H1 (cell line): ENCODE measurements at regions not wholly inside any gene's neighbourhood (a gene's known extent, or its start where the extent isn't known, plus 50 kb on each side); places are given as distances from the start of the nearest gene placed in this dataset.

Source experiments
- CTCF ChIA-PET: fragments of 300-600 bp; sonication (Branson Sonifier 250); formaldehyde crosslinking; loops from one replicate; lab custom pipeline; 2021; ENCODE audit not compliant: partially characterized antibody; lab: Charles Lee
- POLR2A ChIA-PET: fragments of 300-600 bp; sonication (Branson Sonifier 250); formaldehyde crosslinking; loops from one replicate; lab custom pipeline; 2021; ENCODE audit warnings: inconsistent platforms; ENCODE audit not compliant: partially characterized antibody; lab: Charles Lee
- DNase-seq, 2 experiments: peaks; one replicate each; pipeline versions ENCODE4 v3.0.0 to v3.0.0-alpha.2; 2010 to 2022; ENCODE audit warnings: low spot score in 2 of 2, low read depth in 1 of 2, mixed read lengths in 1 of 2
- FAIRE-seq: peaks from 2 replicates; lab custom pipeline; 2011; peaks lifted over from hg19 to GRCh38; lab: Jason Lieb, UNC
- H2AFZ ChIP-seq: 2 replicates; pipeline ENCODE4 v1.8.1; 2012; ENCODE audit warnings: low read length, inconsistent platforms
- H2AK5ac ChIP-seq: 2 replicates; pipeline ENCODE4 v1.6.1; 2013; ENCODE audit warnings: low read depth, low read length
- H2BK120ac ChIP-seq: replicated peaks from 2 replicates; pipeline ENCODE3; 2013; ENCODE audit warnings: low read depth, low read length, inconsistent platforms
- H2BK12ac ChIP-seq: 2 replicates; pipeline ENCODE4 v1.6.1; 2013; ENCODE audit warnings: low read depth, low read length
- H2BK15ac ChIP-seq: 2 replicates; pipeline ENCODE4 v1.6.1; 2013; ENCODE audit warnings: low read length
- H2BK20ac ChIP-seq: 2 replicates; pipeline ENCODE4 v1.6.1; 2013; ENCODE audit warnings: low read length
- H2BK5ac ChIP-seq: 2 replicates; pipeline ENCODE4 v1.6.1; 2013; ENCODE audit warnings: low read depth, low read length
- H3K14ac ChIP-seq: 2 replicates; pipeline ENCODE4 v1.6.1; 2013; ENCODE audit warnings: inconsistent platforms; ENCODE audit not compliant: insufficient read length
- H3K18ac ChIP-seq: 2 replicates; pipeline ENCODE4 v1.6.1; 2013; ENCODE audit warnings: low read length; ENCODE audit errors: extremely low read depth
- H3K23ac ChIP-seq: 2 replicates; pipeline ENCODE4 v1.6.1; 2013; ENCODE audit warnings: inconsistent platforms; ENCODE audit not compliant: insufficient read length
- H3K23me2 ChIP-seq: 2 replicates; pipeline ENCODE4 v1.6.1; 2013; ENCODE audit warnings: low read depth, low read length
- H3K27ac ChIP-seq: 2 replicates; pipeline ENCODE4 v1.6.1; 2011; ENCODE audit warnings: low read depth, low read length, inconsistent platforms
- H3K27me3 ChIP-seq, 4 experiments: replicated peaks in 1 of 4; 1 replicate in 1 of 4; 2 replicates in 3 of 4; pipeline versions ENCODE4 v1.6.1 to v1.8.1; 2011 to 2013; ENCODE audit warnings: low read length in 3 of 4, mild to moderate bottlenecking in 3 of 4, inconsistent platforms in 2 of 4, mixed read lengths in 2 of 4, moderate library complexity in 1 of 4; ENCODE audit not compliant: control insufficient read depth in 3 of 4, insufficient read depth in 3 of 4; ENCODE audit errors: extremely low read depth in 1 of 4
- H3K36me3 ChIP-seq, 4 experiments: 2 replicates each; pipeline versions ENCODE4 v1.6.1 to v1.8.1; 2011 to 2013; ENCODE audit warnings: mild to moderate bottlenecking in 4 of 4, low read length in 3 of 4, moderate library complexity in 2 of 4, control low read depth in 1 of 4, inconsistent platforms in 1 of 4; ENCODE audit not compliant: insufficient read depth in 4 of 4, control insufficient read depth in 2 of 4
- H3K4ac ChIP-seq: replicated peaks from 2 replicates; pipeline ENCODE3; 2013; ENCODE audit warnings: low read length, low read depth, mixed read lengths, inconsistent platforms; ENCODE audit not compliant: insufficient read length
- H3K4me1 ChIP-seq, 4 experiments: replicated peaks in 1 of 4; 1 replicate in 1 of 4; 2 replicates in 3 of 4; pipeline versions ENCODE4 v1.6.1 to v1.8.1; 2011 to 2013; ENCODE audit warnings: low read length in 3 of 4, inconsistent platforms in 2 of 4, mixed read lengths in 1 of 4; ENCODE audit not compliant: insufficient read depth in 4 of 4, control insufficient read depth in 3 of 4
- H3K4me2 ChIP-seq, 2 experiments: 2 replicates each; pipeline versions ENCODE4 v1.6.1 to v1.8.1; 2011 to 2013; ENCODE audit warnings: low read depth in 2 of 2, low read length in 2 of 2, control low read depth in 1 of 2, inconsistent platforms in 1 of 2, mild to moderate bottlenecking in 1 of 2; ENCODE audit not compliant: insufficient read depth in 1 of 2
- H3K4me3 ChIP-seq, 4 experiments: fragments of 200-600, 300-600 bp in 1 of 4; sonication (generic), shearing (Covaris generic), sonication (Bioruptor Twin) in 1 of 4; 2 replicates each; pipeline versions ENCODE4 v1.5.1 to v1.8.1; 2011 to 2016; ENCODE audit warnings: low read length in 4 of 4, low read depth in 3 of 4, control low read depth in 2 of 4, inconsistent platforms in 2 of 4, mild to moderate bottlenecking in 2 of 4, mixed read lengths in 1 of 4, moderate library complexity in 1 of 4; ENCODE audit not compliant: insufficient read depth in 2 of 4; ENCODE audit errors: extremely low read depth in 1 of 4
- H3K56ac ChIP-seq: replicated peaks from 2 replicates; pipeline ENCODE3; 2013; ENCODE audit warnings: low read depth, mild to moderate bottlenecking, mixed read lengths, low read length, inconsistent platforms; ENCODE audit not compliant: insufficient read length
- H3K79me1 ChIP-seq: 2 replicates; pipeline ENCODE4 v1.6.1; 2013; ENCODE audit warnings: low read depth, low read length, control low read depth
- H3K79me2 ChIP-seq, 2 experiments: 2 replicates each; pipeline versions ENCODE4 v1.6.1 to v1.8.1; 2012 to 2013; ENCODE audit warnings: low read length in 2 of 2, mild to moderate bottlenecking in 2 of 2, inconsistent platforms in 1 of 2; ENCODE audit not compliant: insufficient read depth in 2 of 2, control insufficient read depth in 1 of 2
- H3K9ac ChIP-seq, 4 experiments: replicated peaks in 1 of 4; 1 replicate in 1 of 4; 2 replicates in 3 of 4; pipeline versions ENCODE4 v1.6.1 to v1.8.1; 2011 to 2013; ENCODE audit warnings: low read depth in 3 of 4, low read length in 3 of 4, control low read depth in 2 of 4, mild to moderate bottlenecking in 2 of 4, moderate library complexity in 2 of 4, inconsistent platforms in 1 of 4; ENCODE audit errors: extremely low read depth in 1 of 4
- H3K9me3 ChIP-seq, 2 experiments: 2 replicates each; pipeline versions ENCODE4 v1.6.1 to v1.8.1; 2012 to 2013; ENCODE audit warnings: mild to moderate bottlenecking in 2 of 2, moderate library complexity in 2 of 2, control low read depth in 1 of 2, inconsistent platforms in 1 of 2, low read depth in 1 of 2, low read length in 1 of 2, mixed read lengths in 1 of 2; ENCODE audit not compliant: insufficient read depth in 2 of 2
- H4K20me1 ChIP-seq, 2 experiments: replicated peaks in 1 of 2; 2 replicates each; pipeline versions ENCODE3 to v1.8.1; 2011 to 2013; ENCODE audit warnings: inconsistent platforms in 2 of 2, low read length in 2 of 2, mild to moderate bottlenecking in 1 of 2; ENCODE audit not compliant: insufficient read depth in 2 of 2, control insufficient read depth in 1 of 2
- H4K5ac ChIP-seq: 2 replicates; pipeline ENCODE4 v1.6.1; 2013; ENCODE audit warnings: low read length, low read depth, mixed read lengths, inconsistent platforms; ENCODE audit not compliant: insufficient read length
- H4K8ac ChIP-seq: 2 replicates; pipeline ENCODE4 v1.8.0; 2013; ENCODE audit warnings: mild to moderate bottlenecking, moderate library complexity, low read length, inconsistent platforms; ENCODE audit not compliant: insufficient read depth; ENCODE audit errors: extremely low read depth
- H4K91ac ChIP-seq: replicated peaks from 2 replicates; pipeline ENCODE3; 2013; ENCODE audit warnings: low read length, mixed read lengths, inconsistent platforms; ENCODE audit not compliant: insufficient read length
- CHD7 ChIP-seq: fragments of 300-600 bp; sonication (generic); IDR thresholded peaks from 2 replicates; pipeline ENCODE4 v1.7.1; 2012; ENCODE audit warnings: low read length, moderate library complexity, mild to moderate bottlenecking, inconsistent platforms; ENCODE audit not compliant: insufficient replicate concordance
- WGBS, 2 experiments: shearing (Covaris generic) in 1 of 2; methylation state at CpG; one replicate each; pipeline versions ENCODE4 v1.1.6 to v1.1.7; 2013 to 2015; ENCODE audit warnings: low lambda C conversion rate in 2 of 2, mixed read lengths in 2 of 2, inconsistent platforms in 1 of 2, low coverage in 1 of 2, missing lambda C conversion rate in 1 of 2; ENCODE audit not compliant: insufficient replicate concordance in 2 of 2, insufficient coverage in 1 of 2, insufficient read length in 1 of 2; ENCODE audit errors: extremely low coverage in 1 of 2, missing lambda C conversion rate in 1 of 2; 5-methylcytosine and 5-hydroxymethylcytosine counted together

GRCh38 chr3:86826292-86826691 is 164.7 kb downstream of the VGLL3 start:
- Histone ChIP-seq H3K23ac (no peak overlapping the region), H3K4ac (no peak overlapping the region), H3K4me3 (no peak overlapping the region), H3K9me3 (no peaks in the 10 kb centered on the region), H2BK5ac (no peak overlapping the region), H3K56ac (no peak overlapping the region), H3K4me1 (no peaks in the 10 kb centered on the region), H2AK5ac (no peak overlapping the region), H2AFZ (no peak overlapping the region), H3K36me3 (no peaks in the 10 kb centered on the region), H3K4me2 (no peak overlapping the region), H3K27me3 (no peaks in the 10 kb centered on the region), H2BK20ac (no peak overlapping the region), H3K79me2 (no peaks in the 10 kb centered on the region), H3K23me2 (no peaks in the 10 kb centered on the region), H2BK12ac (no peak overlapping the region), H4K20me1 (no peaks in the 10 kb centered on the region), H2BK15ac (no peak overlapping the region), H3K14ac (no peak overlapping the region), H4K5ac (no peak overlapping the region), H3K79me1 (no peaks in the 10 kb centered on the region), H3K27ac (no peak overlapping the region), H2BK120ac (no peak overlapping the region), H4K91ac (no peak overlapping the region), H3K9ac (no peak overlapping the region), H3K18ac (no peak overlapping the region), H4K8ac (no peak overlapping the region)
- no peak for DNase-seq
- ChIA-PET CTCF (interaction anchor here (0.6 kb wide), 2 partner anchors 112 to 1326 kb away, joined by 3 to 5 read pairs; no protein-coding TSS in a partner anchor), POLR2A (no interaction called here)
- 91% methylated on average over 4 of the region's 4 CpGs; no CpG with 5 or more reads in 1 of the 2 experiments for WGBS, 2 experiments
- no peak for FAIRE-seq
- no peak for TF ChIP-seq CHD7
